HepG2 (cell line): ENCODE measurements at regions not wholly inside any gene's neighbourhood (a gene's known extent, or its start where the extent isn't known, plus 50 kb on each side); places are given as distances from the start of the nearest gene placed in this dataset.

ENCODE experiments used
- ATAC-seq: fragments of 200-7000 bp; cut with Tn5 transposase; 3 replicates; pipeline ENCODE4 v1.9.1; 2020; ENCODE audit warnings: mild to moderate bottlenecking, moderate library complexity
- BruUV-seq: library from RNA; stranded (reverse); fragments of 400-500 nt; replicated peaks from 2 replicates; lab custom pipeline; 2021; lab: Mats Ljungman, UMichigan
- CTCF ChIA-PET: fragments of 300-600 bp; formaldehyde crosslinking; extraction: SDS; loops from one replicate; lab custom pipeline; 2021; ENCODE audit warnings: low total read pairs, inconsistent platforms, low intra/inter-chr PET ratio; lab: Yijun Ruan, JAX
- POLR2A ChIA-PET: fragments of 350-600 bp; sonication (Branson Sonifier 250); formaldehyde crosslinking; loops from one replicate; lab custom pipeline; 2020; ENCODE audit warnings: antibody characterized with exemption, inconsistent platforms; lab: Yijun Ruan, JAX
- DNase-seq: peaks from one replicate; pipeline ENCODE4 v3.0.0-alpha.2; 2015; ENCODE audit warnings: low spot score
- FAIRE-seq: peaks from 3 replicates; lab custom pipeline; 2011; peaks lifted over from hg19 to GRCh38; lab: Jason Lieb, UNC
- H2AFZ ChIP-seq: one replicate; pipeline ENCODE4 v1.6.1; 2011; ENCODE audit warnings: low read length, inconsistent platforms
- H3K27ac ChIP-seq: fragments of 300-600 bp; 3 replicates; pipeline ENCODE4 v1.8.0; 2011; ENCODE audit warnings: mixed run types, mild to moderate bottlenecking, mixed read lengths, low read length, inconsistent platforms; ENCODE audit not compliant: insufficient read depth; ENCODE audit errors: extremely low read length
- H3K27me3 ChIP-seq, 2 experiments: fragments of 200-600 bp in 1 of 2; 2 replicates in 1 of 2; 3 replicates in 1 of 2; pipeline versions ENCODE4 v1.6.0 to v1.8.0; 2011; ENCODE audit warnings: low read length in 2 of 2, mild to moderate bottlenecking in 2 of 2, moderate library complexity in 2 of 2, inconsistent platforms in 1 of 2; ENCODE audit not compliant: insufficient read depth in 2 of 2, control insufficient read depth in 1 of 2
- H3K36me3 ChIP-seq, 2 experiments: fragments of 200-600 bp in 1 of 2; replicated peaks in 1 of 2; 2 replicates in 1 of 2; 3 replicates in 1 of 2; pipeline versions ENCODE4 v1.5.1 to v1.8.0; 2011; ENCODE audit warnings: low read length in 2 of 2, inconsistent platforms in 1 of 2; ENCODE audit not compliant: insufficient read depth in 2 of 2, control insufficient read depth in 1 of 2
- H3K4me1 ChIP-seq: 2 replicates; pipeline ENCODE4 v1.5.1; 2012; ENCODE audit warnings: low read length, inconsistent platforms; ENCODE audit not compliant: insufficient read depth
- H3K4me2 ChIP-seq: 2 replicates; pipeline ENCODE4 v1.6.0; 2011; ENCODE audit warnings: low read depth, low read length, inconsistent platforms
- H3K4me3 ChIP-seq, 3 experiments: fragments of 200-600 bp in 1 of 3; sonication (generic), shearing (Covaris generic) in 1 of 3; replicated peaks in 1 of 3; 2 replicates each; pipeline ENCODE4 v1.5.1; 2011 to 2016; ENCODE audit warnings: low read length in 3 of 3, inconsistent platforms in 2 of 3, low read depth in 2 of 3, mild to moderate bottlenecking in 2 of 3, control low read depth in 1 of 3, mixed read lengths in 1 of 3; ENCODE audit not compliant: insufficient read depth in 1 of 3
- H3K79me2 ChIP-seq: one replicate; pipeline ENCODE4 v1.6.1; 2011; ENCODE audit warnings: low read length, inconsistent platforms; ENCODE audit not compliant: insufficient read depth
- H3K9ac ChIP-seq: 2 replicates; pipeline ENCODE4 v1.6.0; 2011; ENCODE audit warnings: mild to moderate bottlenecking, low read depth, low read length, inconsistent platforms; ENCODE audit not compliant: insufficient read depth
- H3K9me3 ChIP-seq: 2 replicates; pipeline ENCODE4 v1.5.1; 2012; ENCODE audit warnings: mild to moderate bottlenecking, low read length
- H4K20me1 ChIP-seq: 2 replicates; pipeline ENCODE4 v1.6.0; 2011; ENCODE audit warnings: inconsistent platforms, mild to moderate bottlenecking, low read length, moderate library complexity; ENCODE audit not compliant: insufficient read depth
- ARHGAP35 ChIP-seq: sonication (generic); formaldehyde crosslinking; IDR thresholded peaks from 2 replicates; pipeline ENCODE4 v1.9.0; 2022; ENCODE audit warnings: mild to moderate bottlenecking, inconsistent platforms, moderate library complexity, missing genetic modification reagents, borderline replicate concordance
- ARNT ChIP-seq: fragments of 450-650 bp; IDR thresholded peaks from 2 replicates; pipeline ENCODE4 v1.6.1; 2017
- KDM1A ChIP-seq: IDR thresholded peaks from 2 replicates; pipeline ENCODE4 v1.6.1; 2016; ENCODE audit warnings: missing compliant biosample characterization
- TBP ChIP-seq: sonication (generic); formaldehyde crosslinking; IDR thresholded peaks from 2 replicates; pipeline ENCODE4 v1.5.0; 2020; ENCODE audit warnings: missing genetic modification reagents
- ZNF777 ChIP-seq: sonication (generic); formaldehyde crosslinking; IDR thresholded peaks from 2 replicates; pipeline ENCODE4 v1.4.0; 2020; ENCODE audit warnings: missing genetic modification reagents
- WGBS: methylation state at CpG from one replicate; pipeline ENCODE4 v1.1.6; 2017; ENCODE audit warnings: low lambda C conversion rate; 5-methylcytosine and 5-hydroxymethylcytosine counted together
- in situ Hi-C: cut with HindIII; loops from 2 replicates; pipeline ENCODE4 v1.10.0; 2017; ENCODE audit warnings: low pct_unique_long_range_greater_than_20kb; ENCODE audit not compliant: extremely low pct_ligation_motif_present
- intact Hi-C: fragments of 100-400 bp; cut with micrococcal nuclease; formaldehyde crosslinking; loops from one replicate; pipeline ENCODE4 v1.10.0; 2022; ENCODE audit not compliant: unreplicated experiment
- TF ChIP-seq, protein P1 (sequence below): sonication (generic); formaldehyde crosslinking; conservative IDR thresholded peaks from 2 replicates; pipeline ENCODE4 v1.8.0; 2022; ENCODE audit warnings: missing genetic modification reagents
- TF ChIP-seq, protein P2 (sequence below): IDR thresholded peaks from 2 replicates; pipeline ENCODE4 v1.6.1; 2016; ENCODE audit warnings: mild to moderate bottlenecking
- TF ChIP-seq, protein P3 (sequence below), 2 experiments: sonication (generic) in 1 of 2; formaldehyde crosslinking in 1 of 2; IDR thresholded peaks; 2 replicates each; pipeline versions ENCODE4 v1.6.1 to v1.9.0; 2014 to 2022; ENCODE audit warnings: antibody characterized with exemption in 1 of 2, borderline replicate concordance in 1 of 2, inconsistent platforms in 1 of 2, low read depth in 1 of 2, missing genetic modification reagents in 1 of 2
- TF ChIP-seq, protein P4 (sequence below): IDR thresholded peaks from 2 replicates; pipeline ENCODE4 v1.6.1; 2018; ENCODE audit warnings: missing genetic modification reagents, mild to moderate bottlenecking, missing compliant biosample characterization
- TF ChIP-seq, protein P5 (sequence below): sonication (generic); formaldehyde crosslinking; IDR thresholded peaks from 2 replicates; pipeline ENCODE4 v1.5.0; 2020; ENCODE audit warnings: mild to moderate bottlenecking, low read depth, missing genetic modification reagents, borderline replicate concordance

DNA sequence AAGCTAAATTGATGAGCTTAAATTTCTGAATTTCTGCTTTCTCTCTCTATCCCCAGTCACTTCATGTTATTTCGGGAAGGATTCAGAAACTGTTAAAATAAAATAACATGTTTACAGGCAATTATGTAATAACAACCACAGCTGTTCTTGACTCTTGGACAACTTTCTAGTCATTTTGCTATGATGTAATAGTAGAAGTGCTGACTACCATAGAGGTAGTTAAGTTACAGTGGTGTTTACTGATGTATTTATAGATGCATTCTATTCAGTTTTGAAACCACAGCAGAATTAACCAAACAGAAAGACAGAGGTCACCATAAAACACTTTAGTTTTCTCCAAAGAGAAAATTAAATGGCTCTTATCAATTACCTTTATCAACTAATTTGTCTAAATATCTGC, 1292.0 kb upstream of the CHAC2 start:
- no peak overlapping the region for H3K9ac ChIP-seq
- ChIA-PET CTCF (no interaction called here), POLR2A (no interaction called here)
- peaks cover 73% of the 10 kb centered on the region for H3K9me3 ChIP-seq
- ATAC-seq (no peak), FAIRE-seq (no peak), DNase-seq (no peak)
- no peak for TF ChIP-seq KDM1A (CRISPR knock-in tag)
- TF ChIP-seq TBP (CRISPR knock-in tag): no peak
- no peak for TF ChIP-seq ZNF777 (CRISPR knock-in tag)
- TF ChIP-seq, protein P1, sequence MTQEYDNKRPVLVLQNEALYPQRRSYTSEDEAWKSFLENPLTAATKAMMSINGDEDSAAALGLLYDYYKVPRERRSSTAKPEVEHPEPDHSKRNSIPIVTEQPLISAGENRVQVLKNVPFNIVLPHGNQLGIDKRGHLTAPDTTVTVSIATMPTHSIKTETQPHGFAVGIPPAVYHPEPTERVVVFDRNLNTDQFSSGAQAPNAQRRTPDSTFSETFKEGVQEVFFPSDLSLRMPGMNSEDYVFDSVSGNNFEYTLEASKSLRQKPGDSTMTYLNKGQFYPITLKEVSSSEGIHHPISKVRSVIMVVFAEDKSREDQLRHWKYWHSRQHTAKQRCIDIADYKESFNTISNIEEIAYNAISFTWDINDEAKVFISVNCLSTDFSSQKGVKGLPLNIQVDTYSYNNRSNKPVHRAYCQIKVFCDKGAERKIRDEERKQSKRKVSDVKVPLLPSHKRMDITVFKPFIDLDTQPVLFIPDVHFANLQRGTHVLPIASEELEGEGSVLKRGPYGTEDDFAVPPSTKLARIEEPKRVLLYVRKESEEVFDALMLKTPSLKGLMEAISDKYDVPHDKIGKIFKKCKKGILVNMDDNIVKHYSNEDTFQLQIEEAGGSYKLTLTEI (CRISPR knock-in tag): no peak
- no peak for TF ChIP-seq ARNT
- TF ChIP-seq ARHGAP35 (CRISPR knock-in tag): no peak
- TF ChIP-seq, protein P2, sequence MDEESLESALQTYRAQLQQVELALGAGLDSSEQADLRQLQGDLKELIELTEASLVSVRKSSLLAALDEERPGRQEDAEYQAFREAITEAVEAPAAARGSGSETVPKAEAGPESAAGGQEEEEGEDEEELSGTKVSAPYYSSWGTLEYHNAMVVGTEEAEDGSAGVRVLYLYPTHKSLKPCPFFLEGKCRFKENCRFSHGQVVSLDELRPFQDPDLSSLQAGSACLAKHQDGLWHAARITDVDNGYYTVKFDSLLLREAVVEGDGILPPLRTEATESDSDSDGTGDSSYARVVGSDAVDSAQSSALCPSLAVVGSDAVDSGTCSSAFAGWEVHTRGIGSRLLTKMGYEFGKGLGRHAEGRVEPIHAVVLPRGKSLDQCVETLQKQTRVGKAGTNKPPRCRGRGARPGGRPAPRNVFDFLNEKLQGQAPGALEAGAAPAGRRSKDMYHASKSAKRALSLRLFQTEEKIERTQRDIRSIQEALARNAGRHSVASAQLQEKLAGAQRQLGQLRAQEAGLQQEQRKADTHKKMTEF (CRISPR knock-in tag): no peak
- TF ChIP-seq, protein P3, sequence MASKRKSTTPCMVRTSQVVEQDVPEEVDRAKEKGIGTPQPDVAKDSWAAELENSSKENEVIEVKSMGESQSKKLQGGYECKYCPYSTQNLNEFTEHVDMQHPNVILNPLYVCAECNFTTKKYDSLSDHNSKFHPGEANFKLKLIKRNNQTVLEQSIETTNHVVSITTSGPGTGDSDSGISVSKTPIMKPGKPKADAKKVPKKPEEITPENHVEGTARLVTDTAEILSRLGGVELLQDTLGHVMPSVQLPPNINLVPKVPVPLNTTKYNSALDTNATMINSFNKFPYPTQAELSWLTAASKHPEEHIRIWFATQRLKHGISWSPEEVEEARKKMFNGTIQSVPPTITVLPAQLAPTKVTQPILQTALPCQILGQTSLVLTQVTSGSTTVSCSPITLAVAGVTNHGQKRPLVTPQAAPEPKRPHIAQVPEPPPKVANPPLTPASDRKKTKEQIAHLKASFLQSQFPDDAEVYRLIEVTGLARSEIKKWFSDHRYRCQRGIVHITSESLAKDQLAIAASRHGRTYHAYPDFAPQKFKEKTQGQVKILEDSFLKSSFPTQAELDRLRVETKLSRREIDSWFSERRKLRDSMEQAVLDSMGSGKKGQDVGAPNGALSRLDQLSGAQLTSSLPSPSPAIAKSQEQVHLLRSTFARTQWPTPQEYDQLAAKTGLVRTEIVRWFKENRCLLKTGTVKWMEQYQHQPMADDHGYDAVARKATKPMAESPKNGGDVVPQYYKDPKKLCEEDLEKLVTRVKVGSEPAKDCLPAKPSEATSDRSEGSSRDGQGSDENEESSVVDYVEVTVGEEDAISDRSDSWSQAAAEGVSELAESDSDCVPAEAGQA (IDR thresholded peaks at IDR 0.05; ENCODE audit: low read depth): no peak
- TF ChIP-seq, protein P3 (CRISPR knock-in tag; IDR thresholded peaks at IDR 0.05; ENCODE audit: borderline replicate concordance): no peak
- TF ChIP-seq, protein P4, sequence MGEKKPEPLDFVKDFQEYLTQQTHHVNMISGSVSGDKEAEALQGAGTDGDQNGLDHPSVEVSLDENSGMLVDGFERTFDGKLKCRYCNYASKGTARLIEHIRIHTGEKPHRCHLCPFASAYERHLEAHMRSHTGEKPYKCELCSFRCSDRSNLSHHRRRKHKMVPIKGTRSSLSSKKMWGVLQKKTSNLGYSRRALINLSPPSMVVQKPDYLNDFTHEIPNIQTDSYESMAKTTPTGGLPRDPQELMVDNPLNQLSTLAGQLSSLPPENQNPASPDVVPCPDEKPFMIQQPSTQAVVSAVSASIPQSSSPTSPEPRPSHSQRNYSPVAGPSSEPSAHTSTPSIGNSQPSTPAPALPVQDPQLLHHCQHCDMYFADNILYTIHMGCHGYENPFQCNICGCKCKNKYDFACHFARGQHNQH: no peak
- TF ChIP-seq, protein P5, sequence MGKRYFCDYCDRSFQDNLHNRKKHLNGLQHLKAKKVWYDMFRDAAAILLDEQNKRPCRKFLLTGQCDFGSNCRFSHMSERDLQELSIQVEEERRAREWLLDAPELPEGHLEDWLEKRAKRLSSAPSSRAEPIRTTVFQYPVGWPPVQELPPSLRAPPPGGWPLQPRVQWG (CRISPR knock-in tag): no peak
- in situ Hi-C loops: no loop called here
- H3K27me3 ChIP-seq: no peaks in the 10 kb centered on the region
- no peaks in the 10 kb centered on the region for H4K20me1 ChIP-seq
- no peak overlapping the region for H3K4me2 ChIP-seq
- no peak overlapping the region for H2AFZ ChIP-seq
- no peak overlapping the region for H3K4me3 ChIP-seq
- no peaks in the 10 kb centered on the region for H3K36me3 ChIP-seq
- H3K79me2 ChIP-seq: no peaks in the 10 kb centered on the region
- no peak overlapping the region for H3K27ac ChIP-seq
- no TSS peak for BruUV-seq
- WGBS: 0% methylated on average over 1 of the region's 1 CpG
- no peaks in the 10 kb centered on the region for H3K4me1 ChIP-seq
- intact Hi-C loops: no loop called here
